ENCODE measurements at regions not wholly inside any gene's neighbourhood (a gene's known extent, or its start where the extent isn't known, plus 50 kb on each side); places are given as distances from the start of the nearest gene placed in this dataset.

- no peak for TF ChIP-seq CTCF (conservative IDR thresholded peaks at IDR 0.05; ENCODE audit: low read depth, low read length)
- no peak for TF ChIP-seq EZH2 (IDR thresholded peaks at IDR 0.05; ENCODE audit: low read length, unreplicated experiment)
Measured at GRCh38 chr7:136594739-136595144, 273.7 kb upstream of the CHRM2 start.
